HG03378 (cell line): ENCODE measurements at regions not wholly inside any gene's neighbourhood (a gene's known extent, or its start where the extent isn't known, plus 50 kb on each side); places are given as distances from the start of the nearest gene placed in this dataset.

Source experiments
- ATAC-seq: cut with Tn5 transposase; IDR thresholded peaks from one replicate; pipeline ENCODE4 v1.9.1; 2021; ENCODE audit warnings: mild to moderate bottlenecking, moderate library complexity; ENCODE audit not compliant: unreplicated experiment

DNA sequence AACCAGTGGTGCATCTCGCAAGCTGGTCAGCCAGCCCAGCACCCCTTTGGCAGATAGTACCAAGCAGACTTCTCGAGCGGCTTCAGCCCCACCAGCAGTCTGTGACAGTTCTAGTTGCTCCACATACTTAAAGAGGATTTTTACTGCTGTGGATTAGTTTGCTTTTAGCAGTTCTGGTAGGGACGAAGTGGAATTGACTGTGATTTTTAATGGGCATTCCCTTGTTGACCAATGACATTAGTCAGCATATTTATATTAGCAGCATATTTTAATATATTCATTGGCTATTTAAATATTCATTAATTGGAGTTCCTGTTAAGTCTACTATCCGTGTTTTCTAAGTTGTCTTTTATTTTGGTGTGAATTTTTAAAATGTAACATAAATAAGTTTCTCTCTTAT, 500.9 kb upstream of the FAT1 start:
- no peak for ATAC-seq

DNA sequence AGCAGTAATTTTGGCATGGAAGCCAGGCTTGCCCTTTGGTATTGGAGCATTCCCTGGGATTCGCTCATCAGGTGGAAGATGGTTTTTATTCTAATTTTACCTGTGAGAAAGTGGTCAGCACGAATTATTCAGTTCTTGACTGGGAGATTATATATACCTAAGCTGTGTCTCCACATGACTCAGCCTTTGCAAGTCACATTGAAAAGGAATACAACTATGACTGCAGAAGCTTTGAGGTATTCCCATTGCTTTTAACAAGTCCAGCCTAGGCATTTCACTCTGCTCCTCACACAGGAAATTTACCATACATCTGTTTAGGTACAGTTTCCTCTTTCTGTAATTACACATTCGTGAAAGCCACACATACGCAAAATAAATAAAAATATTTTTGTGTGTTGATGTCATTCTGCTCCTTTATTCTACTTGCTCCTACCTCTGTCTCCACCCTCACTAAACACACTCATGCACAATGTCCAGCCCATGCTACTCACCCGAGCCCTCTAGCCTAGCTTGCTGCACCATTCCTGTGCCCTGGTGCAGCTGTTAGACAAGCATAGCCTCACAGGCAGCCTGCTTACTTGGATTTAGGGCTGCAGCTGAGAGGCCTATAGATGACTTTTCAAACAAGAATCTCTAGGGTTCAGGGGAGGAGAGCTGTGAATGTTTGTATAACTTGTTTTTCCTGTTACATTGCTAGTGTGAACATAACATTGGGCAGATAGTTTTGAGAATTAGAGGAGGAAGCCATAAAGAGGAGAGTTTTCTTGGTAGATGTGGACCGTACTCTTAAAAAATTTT, 504.4 kb upstream of the FAT1 start:
- no peak for ATAC-seq

DNA sequence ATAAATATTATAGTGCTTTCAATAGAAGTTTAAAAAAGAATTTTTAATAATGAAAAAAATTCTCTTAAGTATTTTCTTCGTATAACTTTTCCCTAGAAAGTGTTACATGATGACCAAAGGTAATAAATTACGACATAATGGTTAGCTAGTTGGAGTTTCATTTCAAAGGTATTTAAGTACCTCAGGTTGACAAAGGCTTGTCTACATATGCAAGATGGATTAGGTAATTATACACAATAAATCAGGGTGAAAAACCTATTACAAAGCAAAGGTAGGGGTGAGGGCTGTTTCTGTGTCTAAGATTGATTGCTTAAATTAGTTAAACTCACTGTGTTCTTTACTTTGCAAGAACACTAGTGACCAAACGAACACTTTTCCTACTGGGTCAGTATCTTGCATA, 508.5 kb upstream of the FAT1 start:
- ATAC-seq = no peak

DNA sequence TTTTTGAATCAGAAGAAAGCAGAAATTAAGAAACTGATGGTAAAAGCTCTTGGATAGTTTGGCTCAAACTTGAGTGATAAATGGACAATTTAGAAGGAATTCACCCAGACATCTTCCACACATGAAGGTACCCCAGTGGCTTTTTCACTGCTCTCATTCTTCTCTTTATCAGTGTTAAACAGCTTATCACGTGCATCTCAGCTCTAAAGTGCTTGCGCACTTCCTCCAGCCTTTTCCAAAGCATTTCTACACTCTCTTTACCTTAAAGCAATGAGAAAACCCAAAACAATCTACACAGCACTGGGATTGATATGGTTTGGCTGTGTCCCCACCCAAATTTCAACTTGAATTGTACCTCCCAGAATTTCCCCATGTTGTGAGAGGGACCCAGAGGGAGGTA, 509.1 kb upstream of the FAT1 start:
- ATAC-seq = no peak

DNA sequence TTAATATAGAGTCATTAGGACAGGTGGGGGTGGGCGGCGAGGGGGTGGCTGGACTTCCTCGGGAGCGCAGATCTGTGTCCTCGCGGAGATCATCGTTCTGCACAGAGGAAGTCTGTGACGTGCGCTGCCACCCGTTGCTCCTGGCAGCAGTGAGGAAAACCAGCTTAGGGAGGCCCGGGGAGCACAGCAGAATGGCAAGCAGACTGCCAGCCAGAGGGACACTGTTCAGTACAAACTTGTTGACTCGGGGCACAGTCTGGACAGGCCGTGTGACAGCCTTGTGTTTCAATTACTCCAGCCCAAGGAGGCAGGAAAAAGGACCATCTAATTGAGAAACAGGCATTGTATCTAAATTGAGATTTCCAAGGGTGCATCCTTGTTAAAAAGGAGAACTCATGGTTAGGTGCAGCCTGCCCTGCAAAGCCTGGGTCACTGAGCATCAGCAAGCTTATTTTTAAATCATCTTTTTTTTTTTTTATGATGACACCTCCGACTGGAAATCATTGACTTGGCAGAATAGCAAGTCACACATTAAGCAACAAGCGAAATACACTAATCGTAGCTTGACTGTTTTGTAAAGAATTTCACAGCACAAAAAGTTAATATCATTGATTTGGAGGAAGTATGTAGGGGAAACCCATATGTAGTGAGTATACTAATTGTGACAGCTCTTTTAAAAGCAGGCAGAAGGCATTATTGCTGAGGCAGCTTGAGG, 512.0 kb upstream of the FAT1 start:
- ATAC-seq = no peak

DNA sequence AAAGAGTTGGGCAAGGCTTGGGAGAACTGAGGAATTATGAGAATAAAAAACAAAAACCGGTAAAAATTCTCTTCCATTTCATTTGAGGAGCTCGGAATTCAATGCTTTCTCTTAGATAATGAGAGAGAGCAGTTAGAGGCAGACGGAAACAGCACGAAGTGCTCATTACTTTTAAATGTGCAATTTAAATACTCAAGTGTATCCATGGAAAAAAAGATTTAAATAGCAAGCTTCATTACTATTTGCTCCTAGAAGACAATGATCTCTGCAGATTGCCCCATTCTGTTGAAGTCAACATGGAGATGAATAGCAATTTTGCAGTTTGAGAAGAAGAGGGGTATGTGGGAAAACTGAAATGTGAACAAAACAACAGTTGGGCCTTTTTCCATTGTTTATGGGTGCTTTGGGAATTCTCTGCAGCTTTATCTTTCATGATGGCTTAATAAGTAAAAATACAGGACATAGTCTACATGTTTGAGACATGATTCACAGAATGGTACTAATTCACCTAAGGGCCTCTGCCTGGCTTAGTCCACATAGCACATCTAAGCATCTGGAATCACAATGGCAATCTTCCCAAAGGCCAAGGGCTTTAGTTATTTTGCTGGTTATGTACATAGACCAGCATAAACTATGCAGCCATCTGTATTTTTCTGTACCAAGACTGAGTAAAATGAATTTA, 512.7 kb upstream of the FAT1 start:
- ATAC-seq = no peak

DNA sequence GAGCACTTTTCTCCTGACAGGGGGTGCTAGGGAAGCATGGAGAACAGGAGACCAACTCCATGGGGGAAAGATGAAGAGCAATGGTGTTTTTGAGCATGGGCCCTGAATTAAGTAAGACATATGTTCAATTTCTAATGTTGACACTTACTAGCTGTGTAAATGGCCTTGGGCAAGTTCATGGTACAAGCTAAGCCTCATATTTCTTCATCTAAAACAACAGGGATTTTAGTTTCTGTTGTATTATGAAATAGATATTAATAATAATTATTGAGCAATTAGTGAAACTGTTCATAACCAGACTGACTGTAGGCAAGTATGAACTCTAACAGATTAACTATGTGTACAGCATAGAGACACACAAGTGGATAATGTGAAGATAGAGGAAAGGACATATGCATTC, 515.0 kb upstream of the FAT1 start:
- no peak for ATAC-seq

DNA sequence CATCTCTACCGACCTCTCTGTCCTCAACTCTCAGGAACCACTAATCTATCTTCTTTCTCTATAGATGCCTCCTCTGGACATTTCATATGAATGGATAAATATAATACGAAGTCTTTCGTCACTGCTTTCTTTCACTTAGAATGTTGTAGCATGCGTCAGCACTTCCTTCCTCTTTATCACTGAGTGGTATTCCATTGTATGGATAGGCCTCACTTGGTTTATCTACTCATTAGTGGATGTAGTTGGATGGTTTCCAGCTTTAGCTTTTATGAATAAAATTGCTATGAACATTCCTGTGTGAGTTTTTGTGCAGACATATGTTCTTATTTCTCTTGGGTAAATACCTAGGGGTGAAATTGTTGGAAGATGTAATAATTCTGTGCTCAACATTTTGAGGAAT, 528.2 kb upstream of the FAT1 start:
- ATAC-seq = no peak

DNA sequence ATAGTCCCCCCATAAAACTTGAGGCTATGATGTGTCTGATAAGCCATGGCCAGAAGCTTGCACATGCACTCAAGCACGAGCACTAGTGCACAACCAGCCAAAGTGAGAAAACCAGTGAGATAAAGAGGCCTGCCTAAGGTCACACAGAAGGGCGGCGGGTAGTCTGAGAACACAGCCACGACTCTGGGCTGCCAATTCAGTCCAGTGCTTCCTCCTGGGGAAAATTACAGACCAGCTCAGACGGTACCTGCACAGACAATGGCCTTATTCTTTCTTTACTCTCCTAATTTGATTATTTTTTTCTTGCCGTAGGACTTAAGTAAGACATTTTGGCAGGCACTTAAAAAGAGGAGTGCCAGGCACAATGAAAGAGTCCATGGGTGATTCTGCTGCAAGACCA, 533.2 kb upstream of the FAT1 start:
- no peak for ATAC-seq

DNA sequence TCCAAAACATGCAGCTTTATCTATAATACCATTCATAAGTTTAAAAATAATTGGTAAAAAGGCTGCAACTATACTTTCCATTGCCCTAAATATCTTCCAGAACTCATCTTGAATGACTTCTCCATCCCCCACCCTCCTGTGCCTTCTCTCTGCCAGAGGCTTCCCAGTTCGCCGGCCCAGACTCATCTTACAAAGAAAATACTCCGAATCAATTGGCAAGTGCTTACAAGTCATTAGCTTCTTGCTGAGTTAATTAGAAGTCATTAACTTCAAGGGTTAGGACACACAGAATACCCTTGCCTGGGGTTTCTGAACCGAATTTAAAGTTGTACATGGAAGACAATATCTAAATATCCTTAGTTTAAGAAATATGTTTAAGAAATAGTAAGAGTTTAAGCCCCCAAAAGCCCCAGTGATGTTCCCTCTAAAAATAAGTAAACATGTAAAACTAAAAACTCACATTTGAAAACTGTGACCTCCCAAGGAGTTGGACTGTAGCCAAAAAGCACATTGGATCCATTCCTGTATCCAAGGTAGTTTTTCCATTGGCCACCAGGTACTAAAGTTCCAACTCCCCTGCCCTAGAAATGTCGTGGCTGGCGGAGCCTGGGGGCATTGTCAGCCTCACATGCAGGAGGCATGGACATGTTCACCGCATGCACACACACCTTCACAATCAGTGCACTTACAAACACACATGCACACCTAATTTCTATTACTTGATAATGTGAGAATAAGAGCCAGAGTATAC, 535.2 kb upstream of the FAT1 start:
- no peak for ATAC-seq

DNA sequence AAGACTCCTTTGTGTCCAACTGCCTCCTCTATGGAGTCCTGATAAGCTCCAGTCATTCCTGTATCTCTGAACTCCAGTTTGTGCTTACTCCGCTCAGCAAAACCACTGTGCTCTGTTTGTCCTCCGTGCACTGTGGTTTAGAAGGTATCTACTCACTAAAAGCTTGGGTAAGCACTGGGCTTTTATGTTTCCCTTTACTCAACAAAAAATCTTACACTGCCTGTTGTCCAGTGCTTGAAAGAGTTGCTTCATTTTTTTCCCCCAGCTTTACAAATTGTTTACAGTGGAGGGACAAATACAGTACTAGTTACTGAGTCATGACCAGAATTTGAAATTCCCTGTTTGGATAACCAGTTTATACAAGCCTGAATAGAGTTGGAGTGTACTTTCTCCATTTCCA, 545.3 kb upstream of the FAT1 start:
- ATAC-seq = no peak

DNA sequence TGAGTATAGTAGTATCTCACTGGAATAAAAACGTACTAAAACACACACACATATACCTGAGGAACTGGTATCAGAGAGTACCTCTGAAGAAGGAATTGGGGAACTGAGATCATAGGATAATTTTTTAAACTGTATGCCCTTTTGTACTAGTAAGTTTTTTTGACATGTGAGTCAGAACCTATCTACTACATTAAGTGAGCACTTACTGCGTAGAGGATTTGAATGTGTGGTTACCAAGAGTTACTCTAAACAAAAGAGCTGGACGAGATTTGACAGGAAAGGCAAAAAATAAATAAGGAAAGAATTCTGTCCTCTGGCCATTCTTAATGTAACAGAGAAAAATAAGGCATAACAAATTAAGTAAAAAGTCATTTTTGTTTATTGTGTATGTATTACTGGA, 546.5 kb upstream of the FAT1 start:
- no peak for ATAC-seq

DNA sequence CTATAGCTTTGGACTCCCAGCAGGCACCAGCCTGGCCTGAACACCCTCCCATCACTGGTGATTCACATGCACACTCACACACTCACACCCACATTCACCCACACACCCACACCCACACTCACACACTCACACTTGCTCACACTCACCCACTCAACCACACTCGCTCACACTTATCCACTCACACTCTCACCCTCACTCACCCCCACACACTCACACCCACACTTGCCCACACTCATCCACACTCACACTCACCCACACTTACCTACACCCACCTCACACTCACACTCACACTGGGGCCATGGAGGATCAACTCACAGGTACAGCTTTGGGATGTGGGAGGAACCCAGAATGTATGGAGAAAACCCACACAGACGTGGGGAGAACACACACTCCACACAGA, 548.2 kb upstream of the FAT1 start:
- no peak for ATAC-seq

DNA sequence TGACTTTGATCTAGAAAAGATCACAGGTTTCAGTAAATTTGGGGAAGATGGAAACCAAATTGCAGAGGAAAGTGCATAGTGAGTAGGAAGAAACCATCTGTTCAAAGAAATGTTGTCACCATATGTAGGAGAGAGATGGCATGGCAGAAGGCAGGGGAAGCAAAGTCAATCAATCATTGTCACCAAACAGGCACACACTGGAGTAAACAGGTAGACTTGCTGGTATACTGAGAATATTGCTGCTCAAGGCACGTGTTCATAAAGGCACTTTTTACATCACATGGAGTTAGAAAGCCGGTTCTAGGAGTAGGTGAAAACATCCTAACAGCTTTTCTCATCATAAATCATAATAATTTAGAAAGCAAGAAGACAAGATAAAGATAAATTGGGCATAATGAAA, 550.5 kb upstream of the FAT1 start:
- no peak for ATAC-seq

DNA sequence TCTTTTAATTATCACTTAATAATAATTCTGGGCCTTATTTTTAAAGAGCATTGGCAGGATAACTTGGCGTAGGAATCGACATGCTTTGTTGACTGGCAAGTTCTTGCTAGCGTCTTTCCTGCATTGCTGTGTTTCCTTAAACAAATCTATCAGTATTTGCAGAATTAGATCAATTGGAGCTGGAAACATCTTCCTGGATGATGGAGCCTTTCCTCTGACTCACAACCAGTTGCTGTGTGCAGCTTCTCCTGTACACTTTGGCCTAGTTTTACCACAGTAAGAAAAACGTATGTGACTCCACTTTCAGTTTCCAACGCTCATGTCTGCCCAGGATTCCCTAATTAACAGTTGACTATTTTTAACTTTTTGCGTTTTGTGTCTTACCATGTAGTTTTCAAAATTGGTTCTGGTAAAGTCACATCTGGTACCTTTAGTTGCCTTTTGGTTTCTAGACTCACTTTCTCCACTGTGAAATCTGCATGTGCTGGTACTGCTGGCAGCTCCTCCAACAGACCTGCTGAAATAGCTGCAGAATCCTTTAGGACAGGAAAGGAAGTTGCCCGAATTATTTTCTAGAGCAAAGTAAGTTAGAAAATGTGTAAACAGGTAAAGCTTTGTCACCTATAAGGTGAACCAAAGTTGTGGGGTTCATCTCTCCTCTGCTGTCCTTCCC, 553.2 kb upstream of the FAT1 start:
- no peak for ATAC-seq

DNA sequence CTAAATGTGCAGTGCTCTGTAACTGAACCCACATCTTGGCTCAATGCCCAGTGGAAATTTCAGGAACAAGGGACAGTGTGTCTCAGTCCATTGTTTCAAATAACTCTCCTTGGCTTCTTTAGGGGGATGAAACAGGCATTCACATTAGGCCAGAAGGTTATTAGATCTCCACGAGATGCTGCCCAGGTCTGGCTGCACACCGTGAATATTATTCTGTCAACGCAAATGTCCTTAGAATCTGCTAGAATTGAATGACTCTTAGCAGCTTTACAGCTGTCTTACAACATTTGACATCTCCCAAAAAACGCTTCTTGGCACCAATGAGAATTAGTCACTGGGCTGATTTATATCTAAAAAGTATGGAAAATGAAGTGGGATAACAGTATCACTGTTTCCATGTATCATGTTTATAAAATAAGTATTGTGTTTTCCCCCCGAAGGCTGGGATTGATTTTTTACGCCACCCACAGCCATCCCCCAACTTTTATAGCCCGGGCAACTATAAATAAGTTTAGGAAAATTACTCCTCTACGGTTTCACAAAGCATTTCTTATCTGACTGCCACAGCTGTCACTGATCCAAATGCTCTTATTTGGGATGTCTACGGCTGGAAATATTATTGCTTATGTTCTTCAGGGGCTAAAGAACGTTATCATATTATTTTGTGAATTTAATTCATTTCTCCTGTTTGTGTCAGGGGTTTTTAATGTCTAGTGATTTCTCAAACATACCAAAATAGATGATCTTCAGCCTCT, 559.7 kb upstream of the FAT1 start:
- ATAC-seq = no peak

DNA sequence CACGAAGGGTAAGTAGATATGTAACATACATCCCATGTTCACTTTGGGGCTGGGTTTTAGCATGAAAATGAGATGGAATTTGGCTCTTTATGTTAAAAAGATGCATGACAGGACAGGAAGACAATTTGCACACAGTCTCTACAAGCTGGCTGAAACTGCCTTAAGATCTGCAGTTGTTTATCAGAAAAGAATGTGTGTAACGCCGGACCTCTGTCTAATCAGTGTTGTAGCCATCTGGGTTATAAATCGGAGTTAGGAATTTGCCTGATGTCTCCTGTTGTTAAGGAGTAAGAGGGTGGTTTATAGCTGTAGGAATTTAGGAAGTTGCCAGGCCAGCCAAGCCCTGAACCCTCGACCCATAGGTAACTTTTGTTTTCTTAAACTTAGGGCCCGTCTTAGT, 562.9 kb upstream of the FAT1 start:
- ATAC-seq = no peak

DNA sequence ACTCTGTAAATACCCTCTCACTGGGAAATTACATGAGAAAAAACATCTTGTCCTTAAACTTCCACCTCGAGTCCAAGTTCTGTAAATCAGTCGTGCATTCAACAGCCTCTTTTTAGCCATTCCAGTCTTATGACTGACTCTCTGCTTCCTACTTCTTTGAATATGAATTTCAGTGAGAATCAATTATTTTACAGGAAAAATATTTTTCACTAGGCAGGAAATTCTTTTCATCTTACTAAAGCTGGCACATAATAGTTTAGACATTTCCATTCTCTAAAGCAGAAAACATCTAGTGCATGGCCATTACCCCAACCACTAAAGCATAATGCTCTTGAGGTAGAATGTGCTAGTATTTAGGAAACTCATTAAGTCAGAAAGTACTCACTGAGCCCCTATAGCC, 565.7 kb upstream of the FAT1 start:
- no peak for ATAC-seq

DNA sequence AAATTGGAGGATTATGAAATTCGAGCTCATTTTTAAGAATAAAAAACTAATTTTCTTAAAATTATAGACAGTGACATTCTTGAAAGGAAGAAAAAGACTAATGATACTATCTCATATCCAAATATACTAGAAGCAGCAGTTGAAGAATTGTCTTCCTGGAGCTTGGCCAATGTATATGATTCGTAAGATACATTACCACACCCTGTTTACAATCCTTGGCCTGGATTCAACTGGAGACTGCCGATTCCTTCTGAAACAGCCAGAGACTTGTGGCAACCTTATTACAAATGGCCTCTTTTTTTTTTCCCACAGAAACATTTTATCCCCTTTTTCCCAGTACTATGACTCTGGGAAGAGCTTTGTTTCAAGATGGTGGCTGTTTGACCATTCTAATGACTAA, 571.2 kb upstream of the FAT1 start:
- no peak for ATAC-seq

DNA sequence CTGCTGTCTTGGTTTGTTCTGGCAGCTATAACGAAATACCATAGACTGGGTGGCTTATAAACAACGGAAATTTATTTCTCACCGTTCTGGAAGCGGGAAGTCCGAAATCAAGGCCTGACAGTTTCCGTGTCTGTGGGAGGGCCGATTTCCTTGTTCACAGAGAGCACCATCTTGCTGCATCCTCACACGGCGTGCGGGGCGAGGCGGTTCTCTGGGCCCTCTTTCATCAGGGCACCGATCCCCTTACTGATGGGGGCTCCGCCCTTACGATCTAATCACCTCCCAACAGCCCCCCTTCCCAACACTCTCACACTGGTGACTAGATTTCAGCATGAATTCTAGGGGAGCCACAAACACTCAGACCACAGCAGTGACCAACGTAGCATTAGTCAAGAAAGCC, 578.3 kb upstream of the FAT1 start:
- no peak for ATAC-seq
